ENCODE measurements at regions not wholly inside any gene's neighbourhood (a gene's known extent, or its start where the extent isn't known, plus 50 kb on each side); places are given as distances from the start of the nearest gene placed in this dataset.

DNA sequence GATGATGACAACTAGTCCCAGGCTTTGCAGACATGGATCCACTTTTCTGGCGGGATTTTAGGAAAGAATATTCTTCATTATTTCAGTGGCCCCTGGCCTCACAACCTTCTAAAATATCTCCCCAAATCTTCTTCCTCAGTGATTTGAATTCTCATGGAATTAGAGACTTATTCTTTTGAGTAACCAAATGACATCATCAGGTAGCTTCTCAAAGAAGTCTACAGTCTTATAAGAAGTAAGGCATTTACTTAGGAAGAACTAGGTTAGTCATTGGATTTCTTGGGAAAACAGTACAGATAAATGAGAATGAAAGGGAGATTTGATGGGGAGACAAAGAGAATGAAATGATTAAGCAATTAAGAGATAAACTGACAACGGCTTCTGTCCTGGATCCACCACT is 201.1 kb upstream of the PROX1 start:
- H3K4me3 Mint-ChIP-seq (ENCODE audit: unreplicated experiment): no peak overlapping the region
- Histone ChIP-seq H3K4me2 (ENCODE audit: low read length) (no peak overlapping the region), H2AFZ (ENCODE audit: low read depth, low read length) (no peak overlapping the region), H3K36me3 (ENCODE audit: insufficient read depth, low read length) (no peaks in the 10 kb centered on the region), H3K27me3 (ENCODE audit: insufficient read depth, low read length) (no peaks in the 10 kb centered on the region), H3K9ac (ENCODE audit: low read length) (no peak overlapping the region), H3K4me3 (ENCODE audit: insufficient read depth, low read depth, low read length) (no peak overlapping the region), H3K79me2 (ENCODE audit: insufficient read depth, low read length) (no peaks in the 10 kb centered on the region), H3K4me1 (ENCODE audit: insufficient read depth, low read length) (no peaks in the 10 kb centered on the region), H3K27ac (ENCODE audit: low read depth, low read length) (no peak overlapping the region), H3K9me3 (ENCODE audit: insufficient read depth, low read depth, low read length) (no peaks in the 10 kb centered on the region), H4K20me1 (ENCODE audit: insufficient read depth, low read length) (no peaks in the 10 kb centered on the region)
- H3K27ac Mint-ChIP-seq (ENCODE audit: unreplicated experiment): no peak overlapping the region
- H3K36me3 Mint-ChIP-seq (ENCODE audit: low read depth, unreplicated experiment): no peaks in the 10 kb centered on the region
- H3K4me1 Mint-ChIP-seq (ENCODE audit: low read depth, unreplicated experiment): no peaks in the 10 kb centered on the region
- TF ChIP-seq, protein P1, sequence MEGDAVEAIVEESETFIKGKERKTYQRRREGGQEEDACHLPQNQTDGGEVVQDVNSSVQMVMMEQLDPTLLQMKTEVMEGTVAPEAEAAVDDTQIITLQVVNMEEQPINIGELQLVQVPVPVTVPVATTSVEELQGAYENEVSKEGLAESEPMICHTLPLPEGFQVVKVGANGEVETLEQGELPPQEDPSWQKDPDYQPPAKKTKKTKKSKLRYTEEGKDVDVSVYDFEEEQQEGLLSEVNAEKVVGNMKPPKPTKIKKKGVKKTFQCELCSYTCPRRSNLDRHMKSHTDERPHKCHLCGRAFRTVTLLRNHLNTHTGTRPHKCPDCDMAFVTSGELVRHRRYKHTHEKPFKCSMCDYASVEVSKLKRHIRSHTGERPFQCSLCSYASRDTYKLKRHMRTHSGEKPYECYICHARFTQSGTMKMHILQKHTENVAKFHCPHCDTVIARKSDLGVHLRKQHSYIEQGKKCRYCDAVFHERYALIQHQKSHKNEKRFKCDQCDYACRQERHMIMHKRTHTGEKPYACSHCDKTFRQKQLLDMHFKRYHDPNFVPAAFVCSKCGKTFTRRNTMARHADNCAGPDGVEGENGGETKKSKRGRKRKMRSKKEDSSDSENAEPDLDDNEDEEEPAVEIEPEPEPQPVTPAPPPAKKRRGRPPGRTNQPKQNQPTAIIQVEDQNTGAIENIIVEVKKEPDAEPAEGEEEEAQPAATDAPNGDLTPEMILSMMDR (IDR thresholded peaks at IDR 0.05; ENCODE audit: insufficient read depth, low read depth, low read length): no peak
- no peak for TF ChIP-seq EZH2 (IDR thresholded peaks at IDR 0.05; ENCODE audit: insufficient read depth, low read length)
- no peaks in the 10 kb centered on the region for H3K9me3 Mint-ChIP-seq (ENCODE audit: unreplicated experiment)
- H3K27me3 Mint-ChIP-seq (ENCODE audit: low read depth, unreplicated experiment): peaks cover 14% of the 10 kb centered on the region
- DNase-seq (ENCODE audit: low read depth) (no peak), FAIRE-seq (no peak)

GRCh38 chr1:213790565-213790964 is 197.2 kb upstream of the PROX1 start:
- no peaks in the 10 kb centered on the region for H3K79me2 ChIP-seq (ENCODE audit: insufficient read depth, low read length)
- Mint-ChIP-seq H3K27me3 (ENCODE audit: low read depth, unreplicated experiment) (peaks cover 4% of the 10 kb centered on the region), H3K4me1 (ENCODE audit: low read depth, unreplicated experiment) (no peaks in the 10 kb centered on the region), H3K9me3 (ENCODE audit: unreplicated experiment) (no peaks in the 10 kb centered on the region), H3K4me3 (ENCODE audit: unreplicated experiment) (no peak overlapping the region), H3K27ac (ENCODE audit: unreplicated experiment) (no peak overlapping the region), H3K36me3 (ENCODE audit: low read depth, unreplicated experiment) (no peaks in the 10 kb centered on the region)
- no peak overlapping the region for H3K4me2 ChIP-seq (ENCODE audit: low read length)
- H3K4me1 ChIP-seq (ENCODE audit: insufficient read depth, low read length): no peaks in the 10 kb centered on the region
- H3K27me3 ChIP-seq (ENCODE audit: insufficient read depth, low read length): no peaks in the 10 kb centered on the region
- no peak overlapping the region for H3K4me3 ChIP-seq (ENCODE audit: insufficient read depth, low read depth, low read length)
- H4K20me1 ChIP-seq (ENCODE audit: insufficient read depth, low read length): no peaks in the 10 kb centered on the region
- no peaks in the 10 kb centered on the region for H3K36me3 ChIP-seq (ENCODE audit: insufficient read depth, low read length)
- H3K9ac ChIP-seq (ENCODE audit: low read length): no peak overlapping the region
- DNase-seq (ENCODE audit: low read depth) (no peak), FAIRE-seq (no peak)
- H2AFZ ChIP-seq (ENCODE audit: low read depth, low read length): no peak overlapping the region
- H3K9me3 ChIP-seq (ENCODE audit: insufficient read depth, low read depth, low read length): no peaks in the 10 kb centered on the region
- no peak overlapping the region for H3K27ac ChIP-seq (ENCODE audit: low read depth, low read length)
- TF ChIP-seq EZH2 (IDR thresholded peaks at IDR 0.05; ENCODE audit: insufficient read depth, low read length): no peak
- TF ChIP-seq, protein P1 (IDR thresholded peaks at IDR 0.05; ENCODE audit: insufficient read depth, low read depth, low read length): no peak

DNA sequence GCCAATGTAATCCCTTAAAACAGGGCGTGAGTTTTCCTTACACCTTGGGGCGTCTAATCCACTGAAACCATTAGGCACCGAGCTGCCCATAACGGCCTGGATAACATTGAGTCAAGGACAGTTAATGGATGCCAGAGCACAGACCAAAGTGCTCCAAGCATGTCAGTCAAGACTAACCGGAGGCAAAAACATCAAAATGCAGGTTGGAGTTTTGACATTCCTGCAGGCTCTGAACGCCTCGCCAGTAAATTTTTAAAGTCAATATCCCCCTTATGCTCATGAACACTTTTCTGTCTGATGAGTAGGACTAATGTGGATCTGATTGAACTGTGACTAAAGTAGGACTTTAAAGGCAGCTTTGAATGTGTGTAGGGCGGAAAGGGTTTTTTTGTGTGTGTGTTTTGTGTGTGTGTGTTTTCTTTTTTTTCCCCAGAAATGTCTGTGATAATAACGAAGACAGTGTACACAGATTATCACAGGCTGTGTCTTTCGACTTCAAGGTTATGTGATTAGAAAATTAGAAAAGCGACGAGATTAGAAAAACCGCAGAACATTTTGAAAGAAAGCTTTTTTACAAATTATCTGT is 194.2 kb upstream of the PROX1 start:
- DNase-seq (ENCODE audit: low read depth) (no peak), FAIRE-seq (no peak)
- Histone ChIP-seq H3K27ac (ENCODE audit: low read depth, low read length) (no peak overlapping the region), H3K9ac (ENCODE audit: low read length) (no peak overlapping the region), H3K36me3 (ENCODE audit: insufficient read depth, low read length) (no peaks in the 10 kb centered on the region), H3K4me2 (ENCODE audit: low read length) (no peak overlapping the region), H4K20me1 (ENCODE audit: insufficient read depth, low read length) (no peaks in the 10 kb centered on the region), H3K27me3 (ENCODE audit: insufficient read depth, low read length) (no peaks in the 10 kb centered on the region), H3K79me2 (ENCODE audit: insufficient read depth, low read length) (no peaks in the 10 kb centered on the region), H3K9me3 (ENCODE audit: insufficient read depth, low read depth, low read length) (no peaks in the 10 kb centered on the region), H3K4me1 (ENCODE audit: insufficient read depth, low read length) (no peaks in the 10 kb centered on the region), H3K4me3 (ENCODE audit: insufficient read depth, low read depth, low read length) (no peak overlapping the region), H2AFZ (ENCODE audit: low read depth, low read length) (no peak overlapping the region)
- no peaks in the 10 kb centered on the region for H3K36me3 Mint-ChIP-seq (ENCODE audit: low read depth, unreplicated experiment)
- H3K4me3 Mint-ChIP-seq (ENCODE audit: unreplicated experiment): no peak overlapping the region
- H3K4me1 Mint-ChIP-seq (ENCODE audit: low read depth, unreplicated experiment): no peaks in the 10 kb centered on the region
- no peak overlapping the region for H3K27ac Mint-ChIP-seq (ENCODE audit: unreplicated experiment)
- TF ChIP-seq, protein P1 (IDR thresholded peaks at IDR 0.05; ENCODE audit: insufficient read depth, low read depth, low read length): no peak
- TF ChIP-seq EZH2 (IDR thresholded peaks at IDR 0.05; ENCODE audit: insufficient read depth, low read length): no peak
- H3K27me3 Mint-ChIP-seq (ENCODE audit: low read depth, unreplicated experiment): peaks cover 13% of the 10 kb centered on the region
- H3K9me3 Mint-ChIP-seq (ENCODE audit: unreplicated experiment): no peaks in the 10 kb centered on the region
